Suprapubic skin (tissue), 4 donors: ENCODE measurements at regions not wholly inside any gene's neighbourhood (a gene's known extent, or its start where the extent isn't known, plus 50 kb on each side); places are given as distances from the start of the nearest gene placed in this dataset.
"Not testable (repeated sequence)": the region's sequence is repeated elsewhere in the genome, so short reads cannot be mapped to it uniquely, and the experiment has no call there.

Source experiments
- CTCF ChIP-seq, 2 donors: fragments of 200-600 bp in 1 of 2; fragments of 450-650 bp in 1 of 2; sonication (generic) in 1 of 2; IDR thresholded peaks; one replicate each; pipeline ENCODE4 v1.5.1; 2016 to 2019; ENCODE audit warnings: antibody characterized with exemption in 2 of 2, mild to moderate bottlenecking in 1 of 2, moderate library complexity in 1 of 2
- EP300 ChIP-seq: sonication (generic); formaldehyde crosslinking; IDR thresholded peaks from one replicate; pipeline ENCODE4 v1.6.1; 2017; ENCODE audit warnings: antibody characterized with exemption
- POLR2A ChIP-seq, 2 donors: fragments of 450-650 bp; IDR thresholded peaks; one replicate each; pipeline ENCODE4 v1.6.1; 2017; ENCODE audit warnings: antibody characterized with exemption in 2 of 2, mild to moderate bottlenecking in 2 of 2, moderate library complexity in 2 of 2
- POLR2AphosphoS5 ChIP-seq, 3 donors: sonication (generic); formaldehyde crosslinking; IDR thresholded peaks; one replicate each; pipeline ENCODE4 v1.6.1; 2017; ENCODE audit warnings: antibody characterized with exemption in 3 of 3

- TF ChIP-seq CTCF (IDR thresholded peaks at IDR 0.05); EP300; POLR2A (IDR thresholded peaks at IDR 0.05); POLR2AphosphoS5 (IDR thresholded peaks at IDR 0.05): not testable (repeated sequence)
These were observed 88.8 kb upstream of the MYLIP start for GRCh38 chr6:16039892-16040627.
